OCI-LY1 (cell line): ENCODE measurements at regions not wholly inside any gene's neighbourhood (a gene's known extent, or its start where the extent isn't known, plus 50 kb on each side); places are given as distances from the start of the nearest gene placed in this dataset.

ENCODE experiments used
- CTCF ChIP-seq: fragments of 200-600 bp; sonication (generic), shearing (Covaris generic); IDR thresholded peaks from 2 replicates; pipeline ENCODE4 v1.5.1; 2017; ENCODE audit warnings: mild to moderate bottlenecking, antibody characterized with exemption, low read length, moderate library complexity, mixed read lengths
- EZH2 ChIP-seq: fragments of 200-600 bp; sonication (generic), shearing (Covaris generic); IDR thresholded peaks from 2 replicates; pipeline ENCODE4 v1.8.0; 2017; ENCODE audit warnings: borderline replicate concordance, mixed run types, mild to moderate bottlenecking, antibody characterized with exemption, low read length, moderate library complexity, mixed read lengths

GRCh38 chr22:48886604-48887393 lies 940.9 kb downstream of the BRD1 start:
- no peak for TF ChIP-seq CTCF
- TF ChIP-seq EZH2: no peak
